ENCODE measurements at regions not wholly inside any gene's neighbourhood (a gene's known extent, or its start where the extent isn't known, plus 50 kb on each side); places are given as distances from the start of the nearest gene placed in this dataset.

DNA sequence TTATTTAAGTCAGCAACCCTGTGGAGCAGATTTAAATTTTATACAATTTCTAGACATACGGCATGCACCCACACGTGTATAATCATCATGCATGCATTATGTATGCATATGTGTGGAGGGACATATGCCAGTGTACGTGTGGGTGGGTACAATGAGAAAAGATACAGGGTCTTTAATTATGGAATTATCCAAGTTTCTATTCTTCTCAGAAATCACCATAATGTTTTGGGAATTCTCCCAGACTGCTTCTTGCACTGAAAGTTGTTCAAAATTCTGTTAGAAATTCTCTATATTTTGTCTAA lies 63.9 kb upstream of the TMEM18 start:
- TF ChIP-seq, protein P1, sequence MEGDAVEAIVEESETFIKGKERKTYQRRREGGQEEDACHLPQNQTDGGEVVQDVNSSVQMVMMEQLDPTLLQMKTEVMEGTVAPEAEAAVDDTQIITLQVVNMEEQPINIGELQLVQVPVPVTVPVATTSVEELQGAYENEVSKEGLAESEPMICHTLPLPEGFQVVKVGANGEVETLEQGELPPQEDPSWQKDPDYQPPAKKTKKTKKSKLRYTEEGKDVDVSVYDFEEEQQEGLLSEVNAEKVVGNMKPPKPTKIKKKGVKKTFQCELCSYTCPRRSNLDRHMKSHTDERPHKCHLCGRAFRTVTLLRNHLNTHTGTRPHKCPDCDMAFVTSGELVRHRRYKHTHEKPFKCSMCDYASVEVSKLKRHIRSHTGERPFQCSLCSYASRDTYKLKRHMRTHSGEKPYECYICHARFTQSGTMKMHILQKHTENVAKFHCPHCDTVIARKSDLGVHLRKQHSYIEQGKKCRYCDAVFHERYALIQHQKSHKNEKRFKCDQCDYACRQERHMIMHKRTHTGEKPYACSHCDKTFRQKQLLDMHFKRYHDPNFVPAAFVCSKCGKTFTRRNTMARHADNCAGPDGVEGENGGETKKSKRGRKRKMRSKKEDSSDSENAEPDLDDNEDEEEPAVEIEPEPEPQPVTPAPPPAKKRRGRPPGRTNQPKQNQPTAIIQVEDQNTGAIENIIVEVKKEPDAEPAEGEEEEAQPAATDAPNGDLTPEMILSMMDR (conservative IDR thresholded peaks at IDR 0.05) = no peak
- TF ChIP-seq ZFX (IDR thresholded peaks at IDR 0.05) = no peak
